K562 (cell line): ENCODE measurements at regions not wholly inside any gene's neighbourhood (a gene's known extent, or its start where the extent isn't known, plus 50 kb on each side); places are given as distances from the start of the nearest gene placed in this dataset.

ENCODE experiments used
- ATAC-seq: fragments of 200-7000 bp; cut with Tn5 transposase; 3 replicates; pipeline ENCODE4 v1.9.1; 2020; ENCODE audit warnings: moderate library complexity
- BruUV-seq: library from RNA; stranded (reverse); fragments of 400-500 nt; replicated peaks from 2 replicates; lab custom pipeline; 2021; lab: Mats Ljungman, UMichigan
- CTCF ChIA-PET: fragments of 300-600 bp; formaldehyde crosslinking; extraction: SDS; loops from one replicate; lab custom pipeline; 2021; ENCODE audit warnings: low intra/inter-chr PET ratio; lab: Yijun Ruan, JAX
- POLR2A ChIA-PET: fragments of 300-600, 350-650 bp; sonication (Branson Sonifier 250); formaldehyde crosslinking; extraction: SDS; loops from one replicate; lab custom pipeline; 2021; ENCODE audit warnings: antibody characterized with exemption, inconsistent platforms; lab: Yijun Ruan, JAX
- DNase-seq, 4 experiments: peaks; one replicate each; pipeline versions ENCODE4 v3.0.0 to v3.0.0-alpha.2; 2011 to 2018; ENCODE audit warnings: low spot score in 3 of 4, mixed read lengths in 3 of 4; ENCODE audit errors: extremely low read depth in 1 of 4
- FAIRE-seq: peaks from 2 replicates; lab custom pipeline; 2011; peaks lifted over from hg19 to GRCh38; lab: Jason Lieb, UNC
- H2AFZ ChIP-seq: 2 replicates; pipeline ENCODE4 v1.6.0; 2011; ENCODE audit warnings: low read depth, low read length, control low read depth, inconsistent platforms
- H3K27ac ChIP-seq: fragments of 200-600 bp; 3 replicates; pipeline ENCODE4 v1.8.0; 2011; ENCODE audit warnings: low read depth, mild to moderate bottlenecking, control low read depth, inconsistent platforms, low read length, moderate library complexity, mixed read lengths; ENCODE audit errors: extremely low read depth
- H3K27me3 ChIP-seq, 2 experiments: fragments of 300-600 bp in 1 of 2; 2 replicates in 1 of 2; 3 replicates in 1 of 2; pipeline versions ENCODE4 v1.6.0 to v1.8.0; 2011; ENCODE audit warnings: inconsistent platforms in 2 of 2, low read length in 2 of 2, mild to moderate bottlenecking in 1 of 2, mixed read lengths in 1 of 2, moderate library complexity in 1 of 2; ENCODE audit not compliant: control insufficient read depth in 2 of 2, insufficient read depth in 2 of 2
- H3K36me3 ChIP-seq: fragments of 300-600 bp; 3 replicates; pipeline ENCODE4 v1.8.0; 2011; ENCODE audit warnings: mild to moderate bottlenecking, low read length, inconsistent platforms; ENCODE audit not compliant: control insufficient read depth, insufficient read depth
- H3K4me1 ChIP-seq, 2 experiments: fragments of 200-600 bp in 1 of 2; replicated peaks in 1 of 2; 2 replicates in 1 of 2; 3 replicates in 1 of 2; pipeline versions ENCODE4 v1.5.1 to v1.8.0; 2011; ENCODE audit warnings: inconsistent platforms in 2 of 2, low read length in 2 of 2, mild to moderate bottlenecking in 1 of 2, mixed read lengths in 1 of 2, moderate library complexity in 1 of 2; ENCODE audit not compliant: control insufficient read depth in 2 of 2, insufficient read depth in 2 of 2
- H3K4me2 ChIP-seq: 2 replicates; pipeline ENCODE4 v1.6.1; 2011; ENCODE audit warnings: low read length, control low read depth, inconsistent platforms, mixed read lengths; ENCODE audit not compliant: insufficient read depth
- H3K4me3 ChIP-seq: fragments of 200-600 bp; sonication (generic), shearing (Covaris generic); 2 replicates; pipeline ENCODE4 v1.5.1; 2016; ENCODE audit warnings: control low read depth, inconsistent platforms
- H3K79me2 ChIP-seq: fragments of 200-600 bp; 3 replicates; pipeline ENCODE4 v1.8.0; 2011; ENCODE audit warnings: low read length, inconsistent platforms; ENCODE audit not compliant: control insufficient read depth, insufficient read depth
- H3K9ac ChIP-seq, 2 experiments: 2 replicates each; pipeline versions ENCODE4 v1.6.0 to v1.6.1; 2011; ENCODE audit warnings: low read depth in 2 of 2, low read length in 2 of 2, control low read depth in 1 of 2, inconsistent platforms in 1 of 2, mild to moderate bottlenecking in 1 of 2, mixed read lengths in 1 of 2; ENCODE audit not compliant: insufficient read depth in 1 of 2
- H3K9me1 ChIP-seq: one replicate; pipeline ENCODE4 v1.6.0; 2011; ENCODE audit warnings: inconsistent platforms, mild to moderate bottlenecking, low read length, moderate library complexity; ENCODE audit not compliant: control insufficient read depth, insufficient read depth
- H3K9me3 ChIP-seq: replicated peaks from 2 replicates; pipeline ENCODE4 v1.5.1; 2011; ENCODE audit warnings: low read depth, low read length, inconsistent platforms; ENCODE audit not compliant: control insufficient read depth, insufficient read depth
- H4K20me1 ChIP-seq: replicated peaks from 2 replicates; pipeline ENCODE4 v1.6.1; 2011; ENCODE audit warnings: low read length, inconsistent platforms, mixed read lengths; ENCODE audit not compliant: control insufficient read depth, insufficient read depth
- CBFA2T2 ChIP-seq: fragments of 450-650 bp; conservative IDR thresholded peaks from 2 replicates; pipeline ENCODE4 v1.6.1; 2017; ENCODE audit warnings: mild to moderate bottlenecking
- E2F1 ChIP-seq: sonication (generic); formaldehyde crosslinking; IDR thresholded peaks from 2 replicates; pipeline ENCODE4 v1.8.1; 2023; ENCODE audit warnings: mild to moderate bottlenecking, missing genetic modification reagents, moderate library complexity
- ETV5 ChIP-seq: sonication (generic); formaldehyde crosslinking; IDR thresholded peaks from 2 replicates; pipeline ENCODE4 v1.4.0; 2020; ENCODE audit warnings: low read depth, mild to moderate bottlenecking, missing genetic modification reagents
- MEF2A ChIP-seq: IDR thresholded peaks from 2 replicates; pipeline ENCODE4 v1.6.1; 2011; ENCODE audit warnings: low read depth, mild to moderate bottlenecking, low read length, moderate library complexity; ENCODE audit not compliant: control insufficient read depth
- MYBL2 ChIP-seq, 2 experiments: fragments of 450-650 bp in 1 of 2; sonication (generic) in 1 of 2; formaldehyde crosslinking in 1 of 2; IDR thresholded peaks; 2 replicates each; pipeline versions ENCODE4 v1.6.1 to v1.8.1; 2017 to 2022; ENCODE audit warnings: borderline replicate concordance in 1 of 2, inconsistent platforms in 1 of 2, low read depth in 1 of 2, mild to moderate bottlenecking in 1 of 2, missing genetic modification reagents in 1 of 2, moderate library complexity in 1 of 2
- PATZ1 ChIP-seq: fragments of 250-450 bp; sonication (Bioruptor Pico); IDR thresholded peaks from 2 replicates; pipeline ENCODE4 v1.5.0; 2020; ENCODE audit warnings: mild to moderate bottlenecking, borderline replicate concordance
- POLR2AphosphoS2 ChIP-seq: IDR thresholded peaks from 2 replicates; pipeline ENCODE4 v1.6.1; 2012; ENCODE audit warnings: low read length, improper control_type of control experiment
- SMAD2 ChIP-seq: fragments of 150-350 bp; IDR thresholded peaks from 2 replicates; pipeline ENCODE4 v1.6.1; 2014; ENCODE audit warnings: low read depth, mild to moderate bottlenecking, low read length
- ZNF76 ChIP-seq: fragments of 250-450 bp; sonication (Bioruptor Pico); IDR thresholded peaks from 2 replicates; pipeline ENCODE4 v1.4.0; 2020; ENCODE audit warnings: mild to moderate bottlenecking, moderate library complexity, borderline replicate concordance
- WGBS: fragments of 100-300 bp; shearing (Covaris generic); methylation state at CpG from one replicate; pipeline ENCODE4 v1.1.6; 2016; ENCODE audit warnings: low coverage, mixed read lengths; ENCODE audit not compliant: insufficient coverage; ENCODE audit errors: missing lambda C conversion rate; 5-methylcytosine and 5-hydroxymethylcytosine counted together
- in situ Hi-C: fragments of 300-500 bp; cut with MboI; formaldehyde crosslinking; loops from 4 replicates; pipeline ENCODE4 v1.15.0; 2018; ENCODE audit warnings: inconsistent platforms, mixed read lengths
- intact Hi-C: fragments of 100-400 bp; cut with micrococcal nuclease; formaldehyde crosslinking; loops from 2 replicates; pipeline ENCODE4 v1.14.2; 2022

GRCh38 chr17:79191270-79191934, 116.8 kb downstream of the ENGASE start:
- ATAC-seq (no peak), DNase-seq (no peak)
- H3K9me3 ChIP-seq: no peaks in the 10 kb centered on the region
- H3K4me1 ChIP-seq: no peaks in the 10 kb centered on the region
- no peak for TF ChIP-seq MEF2A
- no peak for TF ChIP-seq PATZ1 (CRISPR knock-in tag)
- TF ChIP-seq MYBL2 (IDR thresholded peaks at IDR 0.05; ENCODE audit: low read depth): no peak
- TF ChIP-seq MYBL2 (CRISPR knock-in tag; IDR thresholded peaks at IDR 0.05; ENCODE audit: borderline replicate concordance): no peak
- TF ChIP-seq ETV5 (CRISPR knock-in tag): no peak
- TF ChIP-seq POLR2AphosphoS2: no peak
- no peak for TF ChIP-seq CBFA2T2
- TF ChIP-seq SMAD2: no peak
- TF ChIP-seq E2F1 (CRISPR knock-in tag): no peak
- TF ChIP-seq ZNF76 (CRISPR knock-in tag): no peak
- TF ChIP-seq, all 486 proteins: peak for 0
- whole genome bisulfite sequencing: 1% methylated on average over 20 of the region's 21 CpGs
- POLR2A ChIA-PET: interaction anchor here (0.6 kb wide), 2 partner anchors 10 to 67 kb away, joined by 3 read pairs; no protein-coding TSS in a partner anchor
- no peaks in the 10 kb centered on the region for H3K36me3 ChIP-seq
- peaks cover 7 to 63% of the 10 kb centered on the region in 2 experiments; a peak in 3 of 5 replicates for H3K27me3 ChIP-seq
- intact Hi-C loops (no loop called here), in situ Hi-C loops (no loop called here)
- H3K9ac ChIP-seq: no peak overlapping the region
- H2AFZ ChIP-seq: no peak overlapping the region
- H4K20me1 ChIP-seq: peaks cover 14% of the 10 kb centered on the region
- H3K9me1 ChIP-seq: peaks cover 2% of the 10 kb centered on the region
- H3K4me3 ChIP-seq: no peak overlapping the region
- no peak overlapping the region for H3K4me2 ChIP-seq
- no TSS peak for BruUV-seq
- CTCF ChIA-PET: no interaction called here
- no peak overlapping the region for H3K27ac ChIP-seq
- no peak for FAIRE-seq
- H3K79me2 ChIP-seq: no peaks in the 10 kb centered on the region
